Activated T-cell treated with anti-CD3 and anti-CD28 coated beads, Interleukin-2, amount 50 U/mL, for 1 hour (primary cell): ENCODE measurements at regions not wholly inside any gene's neighbourhood (a gene's known extent, or its start where the extent isn't known, plus 50 kb on each side); places are given as distances from the start of the nearest gene placed in this dataset.

Source experiments
- DNase-seq: peaks from one replicate; pipeline ENCODE4 v3.0.0-alpha.2; 2020

GRCh38 chr9:97747201-97747965 is 50.2 kb upstream of the XPA start:
- DNase-seq: no peak

DNA sequence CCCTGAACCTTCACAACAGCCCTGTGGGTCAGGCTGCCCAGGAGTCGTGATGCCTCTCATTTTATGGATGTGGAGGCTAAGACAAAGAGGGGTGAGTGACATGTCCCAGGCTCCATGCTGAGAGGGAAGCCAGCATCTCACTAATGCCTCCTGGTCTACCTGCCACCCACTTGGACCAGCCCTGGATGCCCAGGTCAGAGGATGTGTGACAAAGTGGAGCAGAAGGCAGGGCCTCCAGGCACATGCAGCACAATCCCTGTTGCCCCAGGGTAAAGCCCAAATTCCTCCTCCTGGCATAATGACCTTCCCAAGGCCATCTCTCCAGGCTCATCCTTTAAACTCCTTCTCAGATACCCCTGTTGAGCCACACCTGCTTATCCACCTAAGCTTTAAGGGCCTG is 51.4 kb upstream of the XPA start:
- DNase-seq: no peak

GRCh38 chr9:97749928-97750327 is 52.8 kb upstream of the XPA start:
- no peak for DNase-seq

GRCh38 chr9:97751531-97751930 is 54.4 kb upstream of the XPA start:
- no peak for DNase-seq

DNA sequence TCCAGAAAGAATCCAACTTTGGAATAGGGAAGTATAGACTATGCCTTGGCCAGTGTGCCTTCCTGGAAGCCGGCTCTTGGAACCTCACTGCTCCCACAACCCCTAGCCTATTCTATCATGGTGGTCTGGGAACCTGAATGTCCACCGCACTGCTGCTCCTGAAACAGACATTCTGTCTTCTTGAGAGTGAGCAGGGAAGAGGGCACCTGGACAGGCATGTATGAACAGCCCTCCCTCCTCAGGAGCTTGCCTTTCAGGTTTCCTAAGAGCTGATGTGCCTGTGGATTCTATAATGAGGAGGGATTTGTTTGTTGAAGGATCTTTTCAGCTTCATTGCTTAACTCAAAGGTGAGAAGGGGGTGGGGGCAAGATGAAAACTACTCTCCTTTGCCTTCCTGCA is 55.1 kb upstream of the XPA start:
- no peak for DNase-seq

DNA sequence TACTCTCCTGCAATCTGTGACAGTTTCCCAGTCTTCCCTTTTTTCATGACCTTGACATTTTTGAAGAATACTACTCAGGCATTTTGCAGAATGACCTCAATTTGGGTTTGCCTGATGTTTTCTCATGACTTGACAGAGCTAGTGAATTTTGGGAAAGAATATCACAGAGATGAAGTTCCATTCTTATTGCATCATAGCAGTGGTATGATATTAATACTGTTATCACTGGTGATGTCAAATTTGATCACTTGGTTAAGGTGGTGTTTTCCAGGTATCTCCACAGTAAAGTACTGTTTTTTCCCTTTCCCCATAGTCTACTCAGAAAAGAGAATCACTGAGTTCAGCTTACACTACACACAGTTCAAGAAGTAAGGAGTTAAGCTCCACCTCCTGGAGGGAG is 56.2 kb upstream of the XPA start:
- no peak for DNase-seq

- no peak for DNase-seq
Measured at GRCh38 chr9:97753975-97754374, 56.8 kb upstream of the XPA start.

GRCh38 chr9:97755618-97756267 is 58.6 kb upstream of the XPA start:
- no peak for DNase-seq

- no peak for DNase-seq
Measured at GRCh38 chr9:97756991-97757390, 59.9 kb upstream of the XPA start.

DNA sequence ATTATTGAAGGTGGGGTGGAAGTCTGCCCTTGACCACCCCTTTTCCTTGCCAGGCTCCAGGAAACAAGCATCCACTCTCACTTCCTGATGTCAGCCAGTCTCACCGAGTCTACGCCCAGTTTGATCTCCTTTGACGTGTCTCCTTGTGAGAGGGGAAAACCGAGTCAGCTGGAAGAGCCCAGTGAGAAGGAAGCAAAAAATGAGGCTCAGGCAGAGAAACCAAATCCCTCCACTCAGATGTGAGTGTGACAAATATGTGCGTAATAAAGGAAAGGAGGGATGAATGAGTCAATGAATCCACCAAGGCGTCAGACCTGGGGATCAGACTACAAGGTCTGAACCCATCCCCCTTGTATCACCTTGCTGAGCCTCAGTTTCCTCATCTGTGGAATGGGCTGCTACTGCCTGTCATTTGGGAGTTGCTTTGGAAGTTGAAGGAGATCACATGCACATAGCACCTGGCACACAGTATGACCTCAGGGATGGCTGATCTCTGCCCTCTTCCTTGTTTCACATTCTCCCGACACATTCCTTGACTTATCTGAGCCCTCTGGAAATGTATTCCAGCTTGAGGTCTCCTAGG is 61.3 kb upstream of the XPA start:
- no peak for DNase-seq

GRCh38 chr9:97759581-97760288 is 62.6 kb upstream of the XPA start:
- no peak for DNase-seq

DNA sequence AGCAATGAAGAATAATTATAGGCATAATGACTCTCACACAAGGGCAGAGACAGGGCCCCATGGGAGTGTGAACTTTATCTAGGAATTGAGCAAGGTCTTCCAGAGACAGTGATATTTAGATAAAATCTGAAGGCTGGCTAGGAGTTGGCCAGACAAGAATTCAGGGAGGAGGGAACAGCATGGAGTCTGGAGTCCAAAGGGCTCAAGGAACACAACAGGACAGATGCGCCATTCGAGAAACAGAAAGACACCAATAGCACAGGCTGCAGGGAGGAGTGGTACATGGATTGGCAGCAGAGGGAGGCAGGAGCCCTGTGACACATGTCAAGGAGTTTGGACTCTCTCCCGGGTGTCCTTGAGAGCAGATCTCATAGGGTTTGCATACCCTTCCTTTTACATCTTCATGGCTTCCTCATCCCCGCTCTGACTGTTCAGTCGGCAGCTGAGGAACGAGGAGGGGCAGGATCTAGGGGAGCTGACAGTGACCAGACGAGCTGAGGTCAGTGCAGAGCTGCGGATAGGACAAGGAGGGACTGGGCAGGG is 64.0 kb upstream of the XPA start:
- DNase-seq: no peak

DNA sequence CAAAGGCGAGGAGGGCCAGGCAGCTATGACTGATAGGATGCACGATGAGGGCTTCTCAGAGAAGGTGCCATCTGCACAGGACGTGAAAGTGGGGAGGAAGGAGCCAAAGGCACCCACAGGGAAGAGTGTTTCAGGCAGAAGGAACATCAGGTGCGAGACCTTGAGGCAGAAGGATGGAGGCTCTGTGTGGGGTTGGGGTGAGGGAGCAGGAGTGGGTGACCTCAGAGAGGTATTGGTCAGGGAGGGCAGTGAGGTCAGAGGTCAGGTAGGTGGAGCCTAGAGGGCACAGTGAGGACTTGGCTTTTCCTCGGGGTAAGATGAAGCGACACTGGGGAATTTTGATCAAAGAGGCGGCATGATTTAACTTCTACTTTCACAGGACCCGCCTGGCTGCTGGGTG is 64.7 kb upstream of the XPA start:
- no peak for DNase-seq

- no peak for DNase-seq
Measured at GRCh38 chr9:97763874-97764273, 66.7 kb upstream of the XPA start.

DNA sequence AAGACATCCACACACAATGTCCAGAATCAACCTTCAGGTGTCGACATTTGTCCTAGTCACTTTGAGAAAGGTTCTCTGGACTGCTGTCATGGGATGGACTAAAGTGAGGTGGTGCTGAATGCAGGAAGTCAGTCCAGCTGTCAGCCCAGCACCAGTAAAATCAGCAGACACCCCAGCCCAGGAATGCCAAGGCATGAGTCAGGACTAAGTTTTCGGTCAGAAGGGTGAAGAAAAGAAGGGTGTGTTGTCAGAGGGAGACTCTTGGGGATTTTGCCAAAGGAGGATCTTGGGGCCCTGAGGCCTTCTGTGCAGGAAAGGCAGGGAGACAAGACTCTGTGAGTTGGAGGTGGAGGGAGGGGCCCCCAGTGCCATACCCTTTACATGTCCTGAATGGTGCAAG is 69.0 kb upstream of the XPA start:
- DNase-seq: no peak

DNA sequence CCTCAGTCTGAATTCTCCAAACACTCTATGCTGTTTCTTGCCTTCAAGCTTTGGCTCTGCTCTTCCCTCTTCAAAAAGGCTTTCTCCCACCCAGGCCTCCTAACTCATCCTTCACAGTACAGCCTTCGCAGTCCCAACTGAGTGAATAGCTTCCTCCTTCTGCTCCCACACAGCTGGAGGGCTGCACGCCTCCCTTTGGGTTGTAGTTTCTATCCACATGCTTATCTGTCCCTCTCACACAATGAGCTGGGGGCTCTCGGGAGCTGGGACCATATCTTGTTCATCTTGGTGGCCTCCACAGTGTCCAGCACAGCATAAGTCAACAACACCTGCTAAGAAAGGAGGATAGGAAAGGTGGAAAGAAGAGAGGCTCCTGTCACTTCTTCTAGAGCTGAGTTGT is 69.5 kb upstream of the XPA start:
- no peak for DNase-seq

GRCh38 chr9:97767891-97768290 is 70.8 kb upstream of the XPA start:
- no peak for DNase-seq

DNA sequence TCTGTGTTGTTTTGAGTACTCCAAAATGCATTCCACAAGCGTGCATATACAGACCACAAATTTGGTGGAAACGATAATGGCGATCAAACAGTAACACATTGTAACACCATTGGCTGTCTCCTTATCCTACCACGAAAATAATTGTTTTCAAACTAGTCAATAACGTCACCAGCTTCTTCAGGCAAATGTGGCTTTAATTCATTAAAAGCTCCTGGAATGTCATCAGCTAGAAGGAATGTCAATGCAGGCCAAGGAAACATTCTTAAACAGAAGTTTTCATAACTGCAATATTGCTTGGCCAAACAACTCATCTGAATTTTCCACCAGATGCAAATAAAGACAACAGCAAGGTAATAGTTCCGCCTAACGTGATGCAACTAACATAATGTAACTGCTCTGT is 71.6 kb upstream of the XPA start:
- no peak for DNase-seq

DNA sequence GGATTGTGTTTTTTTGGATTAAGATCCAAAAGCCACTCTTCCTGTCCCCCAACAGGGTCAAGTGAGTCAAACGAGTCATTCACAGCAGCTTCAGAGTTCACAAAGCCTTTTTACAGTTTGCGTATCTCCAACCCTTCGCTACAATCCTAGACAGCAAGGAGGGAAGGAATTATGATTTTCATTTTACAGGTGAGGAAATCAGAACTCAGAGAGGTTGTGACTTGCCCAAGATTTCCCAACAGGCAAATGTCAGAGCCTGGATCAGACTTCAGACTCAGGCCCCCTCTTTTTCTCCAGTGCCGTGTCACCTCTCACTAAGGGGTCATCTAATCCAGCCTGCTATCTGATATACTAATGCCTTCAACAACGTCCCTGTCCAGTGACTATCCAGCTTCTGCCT is 72.1 kb upstream of the XPA start:
- DNase-seq: no peak

GRCh38 chr9:97770808-97771372 is 73.8 kb upstream of the XPA start:
- DNase-seq: no peak

- no peak for DNase-seq
Measured at GRCh38 chr9:97771641-97772040, 74.5 kb upstream of the XPA start.

DNA sequence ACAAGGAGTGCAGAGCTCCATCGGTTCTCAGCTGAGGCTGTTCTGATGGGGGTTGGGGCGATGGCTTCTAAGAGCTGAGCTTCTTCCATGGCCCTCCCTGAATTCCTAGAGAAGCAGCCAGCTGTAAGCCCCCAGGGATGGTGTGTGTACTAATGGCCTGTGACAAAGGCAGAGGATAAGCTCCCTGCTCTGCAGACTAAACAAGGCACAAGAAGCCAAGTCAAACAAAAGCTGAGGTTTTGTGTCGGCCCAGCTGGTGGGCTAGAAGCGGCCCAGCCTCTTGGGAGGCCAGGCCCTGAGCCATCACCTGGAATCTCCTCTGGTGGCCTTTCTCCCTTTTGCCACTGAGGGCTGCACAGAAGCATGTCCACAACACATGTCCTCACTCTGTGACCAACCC is 75.0 kb upstream of the XPA start:
- no peak for DNase-seq

DNA sequence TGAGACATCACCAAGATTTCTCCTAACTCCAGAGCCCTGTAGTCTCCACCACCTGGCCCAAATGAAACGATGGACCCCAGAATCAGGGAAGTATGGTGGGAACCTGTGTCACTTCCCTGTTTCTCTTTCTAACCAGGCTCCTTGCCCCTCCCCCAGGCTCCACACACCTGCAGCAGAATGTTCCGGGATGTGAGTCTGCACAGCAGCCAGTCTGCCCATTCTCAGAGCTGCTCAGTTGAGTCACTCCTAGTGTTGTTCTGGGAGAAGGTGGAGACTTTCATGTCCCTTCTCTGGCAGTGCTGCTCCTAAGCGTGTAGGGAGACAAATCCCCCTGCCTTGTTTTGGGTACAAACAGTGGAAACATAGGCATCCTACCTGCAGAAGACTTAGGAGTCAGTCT is 76.0 kb upstream of the XPA start:
- DNase-seq: no peak
